ENCODE measurements at regions not wholly inside any gene's neighbourhood (a gene's known extent, or its start where the extent isn't known, plus 50 kb on each side); places are given as distances from the start of the nearest gene placed in this dataset.

- DNase-seq (ENCODE audit: insufficient read length, low spot score): no peak
- no peak for FAIRE-seq
- TF ChIP-seq PAX5 (IDR thresholded peaks at IDR 0.05; ENCODE audit: insufficient read depth, low read length, severe bottlenecking) (no peak), POLR2AphosphoS5 (IDR thresholded peaks at IDR 0.05; ENCODE audit: low read depth, low read length) (no peak), POLR2A (IDR thresholded peaks at IDR 0.05; ENCODE audit: low read depth, low read length) (no peak)
Observed at GRCh38 chr16:79814124-79814523, 213.6 kb upstream of the MAF start.

DNA sequence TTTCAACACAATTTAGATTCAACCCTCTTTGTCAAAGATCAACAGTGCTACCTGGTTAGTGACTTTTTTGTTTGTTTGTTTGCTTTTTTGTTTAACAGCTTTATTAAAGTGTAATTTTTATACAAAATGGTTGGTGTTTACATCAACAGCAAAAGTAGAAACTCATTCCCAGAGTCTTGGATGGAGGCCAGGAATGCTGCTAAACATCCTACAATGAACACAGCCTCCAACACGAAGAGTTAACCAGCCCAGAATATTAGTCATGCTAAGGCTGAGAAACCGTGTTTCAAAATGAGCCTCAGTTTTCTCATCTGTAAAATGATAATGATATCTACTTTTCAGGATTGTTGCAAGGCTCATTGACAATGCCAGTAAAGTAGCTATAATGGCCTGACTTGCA is 211.0 kb upstream of the MAF start:
- TF ChIP-seq TAF1 (IDR thresholded peaks at IDR 0.05; ENCODE audit: low read depth, low read length) (no peak), POLR2A (IDR thresholded peaks at IDR 0.05; ENCODE audit: low read depth, low read length) (no peak), PAX5 (IDR thresholded peaks at IDR 0.05; ENCODE audit: insufficient read depth, low read length, severe bottlenecking) (no peak), SPI1 (IDR thresholded peaks at IDR 0.05; ENCODE audit: low read depth, low read length) (no peak), POU2F2 (IDR thresholded peaks at IDR 0.05; ENCODE audit: low read depth, low read length) (no peak), POLR2AphosphoS5 (IDR thresholded peaks at IDR 0.05; ENCODE audit: low read depth, low read length) (no peak)
- no peak for FAIRE-seq
- no peak for DNase-seq (ENCODE audit: insufficient read length, low spot score)

DNA sequence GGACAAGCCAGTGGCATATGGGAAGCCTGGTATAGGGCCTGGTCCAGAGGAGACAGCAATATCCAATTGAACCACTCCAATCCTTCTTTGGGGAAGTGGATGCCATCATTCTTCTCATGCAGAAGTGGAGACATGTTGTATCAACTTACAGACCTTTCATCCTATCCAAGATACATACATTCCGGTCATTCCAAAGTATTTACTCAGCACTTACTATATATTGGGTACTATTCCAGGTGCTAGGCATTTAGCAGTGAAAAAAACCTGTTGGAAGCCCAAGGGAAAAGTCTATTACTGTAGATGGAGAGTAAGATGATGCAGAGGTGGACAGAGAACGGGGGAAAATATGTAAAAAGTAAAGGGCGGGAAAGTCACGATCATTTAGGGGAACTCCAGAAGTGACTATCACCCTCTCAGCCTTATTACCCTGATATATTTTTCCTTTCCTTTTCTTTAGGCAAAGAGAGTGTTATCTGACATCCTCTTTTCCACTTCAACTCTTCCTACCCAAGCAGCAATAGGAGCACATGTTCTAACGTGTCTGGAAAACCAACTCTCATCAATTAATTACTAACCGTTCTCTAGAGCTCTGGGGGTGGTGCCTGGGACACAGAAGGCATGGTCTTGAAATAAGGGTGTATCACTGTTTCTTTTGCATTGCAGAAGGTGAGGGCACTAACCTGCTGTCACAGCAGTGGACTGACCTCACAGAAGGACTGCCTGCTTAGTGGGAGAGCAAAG is 210.1 kb upstream of the MAF start:
- TF ChIP-seq POU2F2 (IDR thresholded peaks at IDR 0.05; ENCODE audit: low read depth, low read length) (no peak), SPI1 (IDR thresholded peaks at IDR 0.05; ENCODE audit: low read depth, low read length) (no peak), POLR2AphosphoS5 (IDR thresholded peaks at IDR 0.05; ENCODE audit: low read depth, low read length) (no peak), TAF1 (IDR thresholded peaks at IDR 0.05; ENCODE audit: low read depth, low read length) (no peak), POLR2A (IDR thresholded peaks at IDR 0.05; ENCODE audit: low read depth, low read length) (no peak), PAX5 (IDR thresholded peaks at IDR 0.05; ENCODE audit: insufficient read depth, low read length, severe bottlenecking) (no peak)
- DNase-seq (ENCODE audit: insufficient read length, low spot score): no peak
- FAIRE-seq: no peak

DNA sequence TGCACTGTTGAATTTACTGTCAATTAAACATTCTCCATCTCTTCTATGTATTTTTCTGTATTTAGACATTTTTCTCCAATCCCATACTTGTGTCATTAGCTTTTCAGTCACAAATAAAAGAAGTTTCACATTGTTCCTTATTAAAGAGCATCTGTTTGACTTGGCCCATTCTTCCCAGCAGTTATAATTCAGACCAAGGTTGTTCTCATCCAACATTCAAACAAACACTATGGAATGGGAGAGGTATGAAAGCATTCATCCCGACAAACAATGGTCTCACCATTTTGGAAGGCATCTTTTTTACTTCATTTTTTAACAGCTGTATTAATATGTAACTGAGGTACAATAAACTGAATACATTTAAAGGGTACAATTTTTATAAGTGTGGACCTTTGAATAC is 208.8 kb upstream of the MAF start:
- TF ChIP-seq POU2F2 (IDR thresholded peaks at IDR 0.05; ENCODE audit: low read depth, low read length) (no peak), SPI1 (IDR thresholded peaks at IDR 0.05; ENCODE audit: low read depth, low read length) (no peak), TAF1 (IDR thresholded peaks at IDR 0.05; ENCODE audit: low read depth, low read length) (no peak), PAX5 (IDR thresholded peaks at IDR 0.05; ENCODE audit: insufficient read depth, low read length, severe bottlenecking) (no peak), POLR2AphosphoS5 (IDR thresholded peaks at IDR 0.05; ENCODE audit: low read depth, low read length) (no peak), POLR2A (IDR thresholded peaks at IDR 0.05; ENCODE audit: low read depth, low read length) (no peak)
- no peak for FAIRE-seq

DNA sequence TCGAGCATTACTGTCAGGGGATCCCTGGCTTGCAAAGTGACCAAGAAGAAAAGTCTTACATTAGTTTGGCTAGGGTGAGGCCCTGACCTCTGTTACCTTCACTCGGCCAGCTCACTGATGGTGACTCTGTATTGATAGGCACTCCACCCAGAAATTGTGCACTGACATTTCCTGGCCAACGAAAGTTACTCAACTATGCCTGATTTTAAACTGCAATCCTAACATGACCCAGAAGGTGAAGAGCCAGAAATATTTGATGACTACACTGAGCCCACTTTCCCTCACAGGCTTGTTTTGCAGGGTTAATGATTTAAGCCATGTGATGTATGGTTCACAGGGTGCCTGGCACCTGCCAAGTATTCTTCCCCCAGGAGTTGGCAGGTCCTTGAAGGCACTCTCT is 208.2 kb upstream of the MAF start:
- no peak for DNase-seq (ENCODE audit: insufficient read length, low spot score)
- FAIRE-seq: no peak
- TF ChIP-seq POU2F2 (IDR thresholded peaks at IDR 0.05; ENCODE audit: low read depth, low read length) (no peak), SPI1 (IDR thresholded peaks at IDR 0.05; ENCODE audit: low read depth, low read length) (no peak), POLR2A (IDR thresholded peaks at IDR 0.05; ENCODE audit: low read depth, low read length) (no peak), PAX5 (IDR thresholded peaks at IDR 0.05; ENCODE audit: insufficient read depth, low read length, severe bottlenecking) (no peak), TAF1 (IDR thresholded peaks at IDR 0.05; ENCODE audit: low read depth, low read length) (no peak), POLR2AphosphoS5 (IDR thresholded peaks at IDR 0.05; ENCODE audit: low read depth, low read length) (no peak)

More for the DNA sequence above, 208.8 kb upstream of the MAF start:
- no peak for DNase-seq (ENCODE audit: insufficient read length, low spot score)

GRCh38 chr16:79806757-79807156 is 206.2 kb upstream of the MAF start:
- DNase-seq (ENCODE audit: insufficient read length, low spot score) (no peak), FAIRE-seq (no peak)
- TF ChIP-seq TAF1 (IDR thresholded peaks at IDR 0.05; ENCODE audit: low read depth, low read length): no peak
- no peak for TF ChIP-seq SPI1 (IDR thresholded peaks at IDR 0.05; ENCODE audit: low read depth, low read length)
- TF ChIP-seq POU2F2 (IDR thresholded peaks at IDR 0.05; ENCODE audit: low read depth, low read length): no peak
- TF ChIP-seq POLR2A (IDR thresholded peaks at IDR 0.05; ENCODE audit: low read depth, low read length): no peak
- no peak for TF ChIP-seq PAX5 (IDR thresholded peaks at IDR 0.05; ENCODE audit: insufficient read depth, low read length, severe bottlenecking)
- TF ChIP-seq POLR2AphosphoS5 (IDR thresholded peaks at IDR 0.05; ENCODE audit: low read depth, low read length): no peak

GRCh38 chr16:79805621-79806020 is 205.1 kb upstream of the MAF start:
- TF ChIP-seq SPI1 (IDR thresholded peaks at IDR 0.05; ENCODE audit: low read depth, low read length): no peak
- TF ChIP-seq POU2F2 (IDR thresholded peaks at IDR 0.05; ENCODE audit: low read depth, low read length): no peak
- no peak for TF ChIP-seq POLR2A (IDR thresholded peaks at IDR 0.05; ENCODE audit: low read depth, low read length)
- FAIRE-seq (no peak), DNase-seq (ENCODE audit: insufficient read length, low spot score) (no peak)

DNA sequence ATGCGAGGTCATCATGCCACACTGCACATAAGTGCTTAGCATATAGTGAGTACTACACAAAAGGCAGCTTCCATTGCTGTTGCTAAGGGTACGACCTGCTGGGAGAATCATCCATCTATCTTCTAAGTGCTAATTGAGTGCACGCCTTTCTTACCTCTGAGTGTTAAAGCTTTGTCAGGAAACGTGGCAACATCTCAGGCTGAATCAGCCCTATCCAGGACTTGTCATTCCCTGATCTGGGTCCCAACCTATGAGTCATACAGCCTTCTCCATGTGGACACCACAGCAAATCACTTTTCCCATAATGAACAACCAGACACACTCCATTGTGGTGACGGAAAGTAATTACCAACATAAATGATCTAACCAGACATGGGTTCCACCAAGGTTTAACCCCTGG is 201.1 kb upstream of the MAF start:
- TF ChIP-seq POLR2AphosphoS5 (IDR thresholded peaks at IDR 0.05; ENCODE audit: low read depth, low read length): no peak
- TF ChIP-seq TAF1 (IDR thresholded peaks at IDR 0.05; ENCODE audit: low read depth, low read length): no peak
- no peak for TF ChIP-seq POLR2A (IDR thresholded peaks at IDR 0.05; ENCODE audit: low read depth, low read length)
- TF ChIP-seq PAX5 (IDR thresholded peaks at IDR 0.05; ENCODE audit: insufficient read depth, low read length, severe bottlenecking): no peak
- no peak for TF ChIP-seq SPI1 (IDR thresholded peaks at IDR 0.05; ENCODE audit: low read depth, low read length)
- no peak for TF ChIP-seq POU2F2 (IDR thresholded peaks at IDR 0.05; ENCODE audit: low read depth, low read length)
- DNase-seq (ENCODE audit: insufficient read length, low spot score) (no peak), FAIRE-seq (no peak)

- DNase-seq (ENCODE audit: insufficient read length, low spot score) (no peak), FAIRE-seq (no peak)
- no peak for TF ChIP-seq TAF1 (IDR thresholded peaks at IDR 0.05; ENCODE audit: low read depth, low read length)
- no peak for TF ChIP-seq POLR2AphosphoS5 (IDR thresholded peaks at IDR 0.05; ENCODE audit: low read depth, low read length)
- no peak for TF ChIP-seq PAX5 (IDR thresholded peaks at IDR 0.05; ENCODE audit: insufficient read depth, low read length, severe bottlenecking)
- TF ChIP-seq POU2F2 (IDR thresholded peaks at IDR 0.05; ENCODE audit: low read depth, low read length): no peak
- TF ChIP-seq POLR2A (IDR thresholded peaks at IDR 0.05; ENCODE audit: low read depth, low read length): no peak
- TF ChIP-seq SPI1 (IDR thresholded peaks at IDR 0.05; ENCODE audit: low read depth, low read length): no peak
Observed at GRCh38 chr16:79800016-79800608, 199.6 kb upstream of the MAF start.
